Retinal pigment epithelial cell (primary cell): ENCODE measurements at regions not wholly inside any gene's neighbourhood (a gene's known extent, or its start where the extent isn't known, plus 50 kb on each side); places are given as distances from the start of the nearest gene placed in this dataset.

Experiments
- DNase-seq: peaks from one replicate; pipeline ENCODE4 v3.0.0-alpha.2; 2010; ENCODE audit warnings: low read depth
- H3K4me3 ChIP-seq: 2 replicates; pipeline ENCODE4 v1.5.1; 2011; ENCODE audit warnings: mild to moderate bottlenecking, low read length, control low read depth, moderate library complexity
- CTCF ChIP-seq: conservative IDR thresholded peaks from 2 replicates; pipeline ENCODE4 v1.5.1; 2011; ENCODE audit warnings: low read depth, low read length, control low read depth, inconsistent platforms

- no peak for TF ChIP-seq CTCF
- DNase-seq: no peak
- no peak overlapping the region for H3K4me3 ChIP-seq
Measured at GRCh38 chr10:121282797-121283515, 315.3 kb downstream of the FGFR2 start.

- H3K4me3 ChIP-seq: no peak overlapping the region
- no peak for DNase-seq
- no peak for TF ChIP-seq CTCF
Measured at GRCh38 chr10:121284936-121285335, 313.3 kb downstream of the FGFR2 start.

GRCh38 chr10:121285406-121286196 is 312.6 kb downstream of the FGFR2 start:
- TF ChIP-seq CTCF: no peak
- no peak overlapping the region for H3K4me3 ChIP-seq
- DNase-seq: no peak

GRCh38 chr10:121288011-121288410 is 310.2 kb downstream of the FGFR2 start:
- TF ChIP-seq CTCF: no peak
- no peak for DNase-seq
- no peak overlapping the region for H3K4me3 ChIP-seq

- no peak for DNase-seq
- no peak overlapping the region for H3K4me3 ChIP-seq
- no peak for TF ChIP-seq CTCF
Measured at GRCh38 chr10:121288864-121289661, 309.2 kb downstream of the FGFR2 start.

- H3K4me3 ChIP-seq: no peak overlapping the region
- no peak for DNase-seq
- TF ChIP-seq CTCF: no peak
Measured at GRCh38 chr10:121289800-121290199, 308.4 kb downstream of the FGFR2 start.
